ENCODE measurements at regions not wholly inside any gene's neighbourhood (a gene's known extent, or its start where the extent isn't known, plus 50 kb on each side); places are given as distances from the start of the nearest gene placed in this dataset.
"Not testable (repeated sequence)": the region's sequence is repeated elsewhere in the genome, so short reads cannot be mapped to it uniquely, and the experiment has no call there.

GRCh38 chr2:66031236-66031635 lies 403.7 kb upstream of the MEIS1 start:
- no peak for DNase-seq (ENCODE audit: low read depth)

GRCh38 chr2:66030553-66030952 lies 404.4 kb upstream of the MEIS1 start:
- DNase-seq (ENCODE audit: low read depth), result peak; percentile 1

GRCh38 chr2:66024391-66024790 lies 410.5 kb upstream of the MEIS1 start:
- DNase-seq (ENCODE audit: low read depth), result no peak

- DNase-seq (ENCODE audit: low read depth), result no peak
Observed at GRCh38 chr2:66021296-66021695, 413.6 kb upstream of the MEIS1 start.

GRCh38 chr2:66017763-66018162 lies 417.2 kb upstream of the MEIS1 start:
- DNase-seq (ENCODE audit: low read depth), result no peak

GRCh38 chr2:66014450-66014849 lies 420.5 kb upstream of the MEIS1 start:
- no peak for DNase-seq (ENCODE audit: low read depth)

GRCh38 chr2:66013456-66013855 lies 421.5 kb upstream of the MEIS1 start:
- no peak for DNase-seq (ENCODE audit: low read depth)

- DNase-seq (ENCODE audit: low read depth), result no peak
Observed at GRCh38 chr2:66003931-66004330, 431.0 kb upstream of the MEIS1 start.

- no peak for DNase-seq (ENCODE audit: low read depth)
Observed at GRCh38 chr2:66001538-66001937, 433.4 kb upstream of the MEIS1 start.

GRCh38 chr2:66000901-66001300 lies 434.0 kb upstream of the MEIS1 start:
- DNase-seq (ENCODE audit: low read depth), result no peak

GRCh38 chr2:65999796-66000195 lies 435.1 kb upstream of the MEIS1 start:
- no peak for DNase-seq (ENCODE audit: low read depth)

- DNase-seq (ENCODE audit: low read depth), result no peak
Observed at GRCh38 chr2:65999103-65999502, 435.8 kb upstream of the MEIS1 start.

GRCh38 chr2:65997961-65998360 lies 437.0 kb upstream of the MEIS1 start:
- DNase-seq (ENCODE audit: low read depth), result no peak

- DNase-seq (ENCODE audit: low read depth), result no peak
Observed at GRCh38 chr2:65992198-65992554, 442.7 kb upstream of the MEIS1 start.

- no peak for DNase-seq (ENCODE audit: low read depth)
Observed at GRCh38 chr2:65991381-65992197, 443.3 kb upstream of the MEIS1 start.

- DNase-seq (ENCODE audit: low read depth), result no peak
Observed at GRCh38 chr2:65985986-65986385, 448.9 kb upstream of the MEIS1 start.

GRCh38 chr2:65980531-65980930 lies 454.4 kb upstream of the MEIS1 start:
- DNase-seq (ENCODE audit: low read depth), result no peak

GRCh38 chr2:65979446-65979845 lies 455.5 kb upstream of the MEIS1 start:
- no peak for DNase-seq (ENCODE audit: low read depth)

GRCh38 chr2:65974067-65974723 lies 460.7 kb upstream of the MEIS1 start:
- peak; percentile 6 for DNase-seq (ENCODE audit: low read depth)

GRCh38 chr2:65969161-65969560 lies 465.8 kb upstream of the MEIS1 start:
- no peak for DNase-seq (ENCODE audit: low read depth)

- not testable (repeated sequence) for DNase-seq (ENCODE audit: low read depth)
Observed at GRCh38 chr2:65963303-65963702, 471.6 kb upstream of the MEIS1 start.

GRCh38 chr2:65960953-65961352 lies 474.0 kb upstream of the MEIS1 start:
- no peak for DNase-seq (ENCODE audit: low read depth)

- DNase-seq (ENCODE audit: low read depth), result no peak
Observed at GRCh38 chr2:65957886-65958285, 477.0 kb upstream of the MEIS1 start.

GRCh38 chr2:65957454-65957853 lies 477.5 kb upstream of the MEIS1 start:
- no peak for DNase-seq (ENCODE audit: low read depth)

Data from ELR (cell line).